ENCODE measurements at regions not wholly inside any gene's neighbourhood (a gene's known extent, or its start where the extent isn't known, plus 50 kb on each side); places are given as distances from the start of the nearest gene placed in this dataset.

- no peak for TF ChIP-seq EZH2 (IDR thresholded peaks at IDR 0.05; ENCODE audit: insufficient read depth, poor library complexity, severe bottlenecking)
- no peak for TF ChIP-seq EZH2phosphoT487 (IDR thresholded peaks at IDR 0.05; ENCODE audit: insufficient read depth, low read depth)
These were observed 404.6 kb downstream of the WDR72 start for GRCh38 chr15:53354874-53355273.
